ENCODE measurements at regions not wholly inside any gene's neighbourhood (a gene's known extent, or its start where the extent isn't known, plus 50 kb on each side); places are given as distances from the start of the nearest gene placed in this dataset.

DNA sequence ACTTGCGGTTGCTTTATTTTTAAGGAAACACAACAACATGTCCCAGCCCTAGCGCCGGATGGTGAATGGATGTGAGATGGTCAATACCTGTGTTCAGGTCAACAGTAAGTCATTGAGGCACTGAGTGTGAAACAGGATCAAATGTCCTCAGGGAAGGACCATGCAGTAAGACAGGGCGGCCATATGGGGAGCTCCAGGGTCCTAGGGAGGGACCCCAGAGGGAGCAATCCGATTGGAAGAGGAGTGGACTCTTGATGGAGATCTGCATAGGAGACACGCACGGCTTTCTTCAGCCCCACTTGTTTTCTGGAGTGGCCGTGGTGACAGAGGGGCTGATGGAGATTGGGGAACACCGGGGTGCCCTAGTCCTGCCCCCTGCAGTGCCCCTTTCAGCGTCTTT lies 423.8 kb upstream of the MKI67 start:
- DNase-seq (ENCODE audit: extremely low read depth, low read depth) = no peak
- TF ChIP-seq, protein P1, sequence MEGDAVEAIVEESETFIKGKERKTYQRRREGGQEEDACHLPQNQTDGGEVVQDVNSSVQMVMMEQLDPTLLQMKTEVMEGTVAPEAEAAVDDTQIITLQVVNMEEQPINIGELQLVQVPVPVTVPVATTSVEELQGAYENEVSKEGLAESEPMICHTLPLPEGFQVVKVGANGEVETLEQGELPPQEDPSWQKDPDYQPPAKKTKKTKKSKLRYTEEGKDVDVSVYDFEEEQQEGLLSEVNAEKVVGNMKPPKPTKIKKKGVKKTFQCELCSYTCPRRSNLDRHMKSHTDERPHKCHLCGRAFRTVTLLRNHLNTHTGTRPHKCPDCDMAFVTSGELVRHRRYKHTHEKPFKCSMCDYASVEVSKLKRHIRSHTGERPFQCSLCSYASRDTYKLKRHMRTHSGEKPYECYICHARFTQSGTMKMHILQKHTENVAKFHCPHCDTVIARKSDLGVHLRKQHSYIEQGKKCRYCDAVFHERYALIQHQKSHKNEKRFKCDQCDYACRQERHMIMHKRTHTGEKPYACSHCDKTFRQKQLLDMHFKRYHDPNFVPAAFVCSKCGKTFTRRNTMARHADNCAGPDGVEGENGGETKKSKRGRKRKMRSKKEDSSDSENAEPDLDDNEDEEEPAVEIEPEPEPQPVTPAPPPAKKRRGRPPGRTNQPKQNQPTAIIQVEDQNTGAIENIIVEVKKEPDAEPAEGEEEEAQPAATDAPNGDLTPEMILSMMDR (IDR thresholded peaks at IDR 0.05; ENCODE audit: low read depth, low read length) = no peak

DNA sequence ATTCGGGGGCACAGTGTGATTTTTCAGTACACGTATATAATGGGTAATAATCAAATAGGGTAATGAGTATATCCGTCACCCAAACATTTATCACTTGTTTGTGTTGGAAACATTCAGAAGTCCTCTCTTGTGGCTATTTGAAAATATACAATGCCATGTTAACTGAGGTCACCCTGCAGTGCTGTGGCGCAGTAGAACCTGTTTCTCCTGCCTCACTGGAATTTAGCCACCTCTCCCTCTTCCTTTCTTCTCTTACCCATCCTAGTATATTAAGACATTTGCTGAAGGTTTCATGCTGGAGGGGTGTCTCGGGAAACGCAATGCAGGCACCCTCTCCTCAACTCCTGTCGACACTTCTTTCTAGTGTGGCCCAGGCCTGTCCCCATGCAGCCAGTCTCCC lies 425.3 kb upstream of the MKI67 start:
- no peak for DNase-seq (ENCODE audit: extremely low read depth, low read depth)

DNA sequence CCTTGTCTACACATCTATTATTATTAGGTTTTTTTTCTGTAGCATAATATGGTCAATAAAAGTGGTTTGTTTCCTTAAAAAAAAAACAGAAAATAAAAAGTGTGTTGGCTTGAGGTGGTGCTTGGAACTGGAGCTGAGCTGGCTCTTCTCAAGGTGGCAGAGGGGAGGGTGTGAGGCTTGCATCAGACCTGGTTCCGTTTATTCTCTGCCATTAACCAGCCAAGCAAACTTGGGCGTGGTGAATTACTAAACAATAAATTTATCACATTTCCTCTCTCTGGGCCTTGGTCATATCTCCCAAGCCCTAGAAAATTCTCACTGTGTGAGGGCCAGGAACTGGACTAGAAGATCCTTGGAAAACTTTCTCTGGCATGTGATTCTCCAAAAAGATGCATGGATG lies 427.5 kb upstream of the MKI67 start:
- DNase-seq (ENCODE audit: extremely low read depth, low read depth) = no peak

More for the DNA sequence above, 425.3 kb upstream of the MKI67 start:
- TF ChIP-seq, protein P1 (IDR thresholded peaks at IDR 0.05; ENCODE audit: low read depth, low read length) = no peak

DNA sequence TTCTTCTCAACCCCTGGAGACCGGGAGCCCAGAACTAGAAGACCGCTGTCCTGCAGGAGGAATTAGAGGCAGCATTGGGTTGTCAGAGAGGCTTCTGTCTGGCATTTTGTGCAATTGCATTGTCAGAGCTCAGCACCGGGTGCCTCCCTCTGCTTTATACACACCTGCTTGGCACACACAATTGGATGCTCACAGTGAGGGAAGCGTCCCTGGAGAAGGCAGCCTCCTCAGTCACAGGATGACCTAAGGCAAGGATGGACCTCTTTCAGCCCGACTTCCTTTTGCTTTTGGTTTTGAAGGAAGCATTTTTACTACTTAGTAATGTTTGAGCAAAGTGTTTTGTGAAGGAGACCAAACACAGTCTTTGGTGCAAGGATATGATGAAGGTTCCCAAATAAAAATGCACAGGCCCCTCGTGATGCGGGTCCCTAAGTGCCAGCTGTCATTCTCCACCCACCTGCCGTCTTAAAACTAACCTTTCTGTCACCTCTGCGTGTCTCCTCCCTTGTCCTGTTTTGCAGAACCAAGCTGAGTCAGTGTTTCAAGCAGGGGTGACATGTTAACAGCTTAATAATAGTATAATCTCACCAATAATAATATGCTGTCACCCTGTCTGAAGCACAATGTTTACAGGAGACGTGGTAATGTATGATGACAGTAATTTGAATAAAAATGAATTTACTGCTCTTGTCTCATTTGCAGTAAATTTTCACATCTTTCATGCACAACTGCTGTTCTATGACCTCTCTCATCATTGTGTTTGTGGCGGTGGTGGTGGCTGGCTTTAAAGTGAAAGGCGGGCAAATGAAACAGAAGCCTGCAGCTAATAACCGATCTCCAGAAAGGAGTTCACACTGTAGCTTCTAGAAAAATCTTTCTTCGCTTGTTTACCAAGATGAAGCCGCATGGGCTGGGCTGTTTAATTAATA lies 430.2 kb upstream of the MKI67 start:
- TF ChIP-seq, protein P1 (IDR thresholded peaks at IDR 0.05; ENCODE audit: low read depth, low read length) = no peak
- no peak for DNase-seq (ENCODE audit: extremely low read depth, low read depth)

More for the DNA sequence above, 427.5 kb upstream of the MKI67 start:
- TF ChIP-seq, protein P1 (IDR thresholded peaks at IDR 0.05; ENCODE audit: low read depth, low read length) = no peak

DNA sequence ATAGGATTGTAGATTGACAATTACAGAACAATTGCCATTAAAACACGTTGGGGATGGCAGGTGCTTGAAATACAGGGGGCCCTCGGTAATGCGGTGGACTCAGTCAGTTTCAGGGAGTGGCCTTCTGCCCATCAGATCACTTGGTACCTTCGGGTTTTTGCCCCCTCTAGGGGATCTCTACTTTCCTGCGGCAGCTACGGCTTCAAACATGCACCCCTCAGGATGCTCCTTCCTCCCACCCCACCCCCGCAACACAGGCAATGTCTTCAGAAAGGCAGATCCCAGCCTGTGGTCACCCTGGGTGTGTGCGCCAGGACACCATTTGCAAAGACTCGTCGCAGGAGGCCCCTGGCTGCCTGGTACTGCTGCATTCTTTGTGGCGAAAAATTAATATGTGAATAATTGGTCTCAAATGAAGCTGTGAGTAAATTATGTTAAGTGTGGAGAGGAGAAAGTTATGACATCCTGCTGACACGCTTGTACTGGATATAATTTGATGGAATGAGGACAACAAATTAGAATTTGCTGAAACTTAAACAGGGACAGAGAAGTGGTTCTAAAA lies 431.0 kb upstream of the MKI67 start:
- DNase-seq (ENCODE audit: extremely low read depth, low read depth) = no peak
- TF ChIP-seq, protein P1 (IDR thresholded peaks at IDR 0.05; ENCODE audit: low read depth, low read length) = no peak

DNA sequence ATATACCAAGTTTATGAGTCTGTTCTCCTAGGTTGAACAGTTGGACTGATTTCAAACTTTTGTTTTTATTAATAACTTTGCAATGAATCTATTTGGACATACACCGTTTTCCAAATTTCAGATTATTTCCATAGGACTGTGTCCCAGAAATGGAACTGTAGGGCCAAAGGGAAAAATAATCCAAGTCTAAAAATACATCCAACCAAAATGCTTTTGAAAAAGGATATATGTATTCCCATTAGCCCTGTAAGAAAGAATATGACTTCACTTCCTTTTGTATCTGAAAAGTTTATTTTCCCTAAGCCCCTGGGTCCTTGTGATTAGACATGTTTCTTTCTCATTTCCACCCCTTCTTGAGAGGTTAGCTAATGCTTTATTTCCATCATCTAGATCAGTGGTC lies 434.2 kb upstream of the MKI67 start:
- DNase-seq (ENCODE audit: extremely low read depth, low read depth) = no peak
- TF ChIP-seq, protein P1 (IDR thresholded peaks at IDR 0.05; ENCODE audit: low read depth, low read length) = no peak

DNA sequence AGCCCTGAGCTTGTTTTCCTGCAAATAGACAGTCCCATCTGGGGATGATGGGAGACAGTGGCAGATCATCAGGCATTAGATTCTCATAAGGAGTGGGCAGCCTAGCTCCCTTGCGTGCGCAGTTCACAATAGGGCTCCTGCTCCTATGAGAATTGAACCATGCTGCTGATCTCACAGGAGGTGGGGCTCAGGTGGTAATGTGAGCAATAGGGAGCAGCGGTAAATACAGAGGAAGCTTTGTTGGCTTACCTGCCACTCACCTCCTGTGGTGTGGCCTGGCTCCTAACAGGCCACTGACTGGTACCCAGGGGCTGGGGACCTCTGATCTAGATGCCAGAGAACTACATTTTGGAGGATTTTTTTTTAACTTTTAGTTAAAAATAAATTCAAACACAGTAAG lies 434.8 kb upstream of the MKI67 start:
- TF ChIP-seq, protein P1 (IDR thresholded peaks at IDR 0.05; ENCODE audit: low read depth, low read length) = no peak
- no peak for DNase-seq (ENCODE audit: extremely low read depth, low read depth)
